Retina (tissue), 1 donor: ENCODE measurements at regions not wholly inside any gene's neighbourhood (a gene's known extent, or its start where the extent isn't known, plus 50 kb on each side); places are given as distances from the start of the nearest gene placed in this dataset.
"Not testable (repeated sequence)": the region's sequence is repeated elsewhere in the genome, so short reads cannot be mapped to it uniquely, and the experiment has no call there.

Experiments used
- DNase-seq: peaks from one replicate; pipeline ENCODE4 v3.0.0-alpha.2; 2016

DNA sequence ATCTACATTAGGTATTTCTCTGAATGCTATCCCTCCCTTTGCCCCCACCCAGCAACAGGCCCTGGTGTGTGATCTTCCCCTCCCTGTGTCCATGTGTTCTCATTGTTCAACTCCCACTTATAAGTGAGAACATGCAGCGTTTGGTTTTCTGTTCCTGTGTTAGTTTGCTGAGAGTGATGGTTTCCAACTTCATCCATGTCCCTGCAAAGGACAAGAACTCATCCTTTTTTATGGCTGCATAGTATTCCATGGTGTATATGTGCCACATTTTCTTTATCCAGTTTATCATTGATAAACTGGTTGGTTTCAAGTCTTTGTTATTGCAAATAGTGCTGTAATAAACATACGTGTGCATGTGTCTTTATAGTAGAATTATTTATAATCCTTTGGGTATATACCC, 55.5 kb upstream of the RASA1 start:
- not testable (repeated sequence) for DNase-seq

DNA sequence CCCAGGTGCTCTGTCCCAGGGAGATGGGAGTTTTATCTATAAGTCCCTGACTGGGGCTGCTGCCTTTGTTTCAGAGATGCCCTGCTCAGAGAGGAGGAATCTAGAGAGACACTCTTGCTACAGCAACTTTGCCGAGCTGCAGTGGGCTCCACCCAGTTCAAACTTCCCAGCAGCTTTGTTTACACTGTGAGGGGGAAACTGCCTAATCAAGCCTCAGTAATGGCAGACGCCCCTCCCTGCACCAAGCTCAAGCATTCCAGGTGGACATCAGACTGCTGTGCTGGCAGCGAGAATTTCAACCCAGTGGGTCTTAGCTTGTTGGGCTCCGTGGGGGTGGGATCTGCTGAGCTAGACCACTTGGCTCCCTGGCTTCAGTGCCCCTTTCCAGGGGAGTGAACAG, 50.2 kb upstream of the RASA1 start:
- DNase-seq = not testable (repeated sequence)
